DND-41 (cell line): ENCODE measurements at regions not wholly inside any gene's neighbourhood (a gene's known extent, or its start where the extent isn't known, plus 50 kb on each side); places are given as distances from the start of the nearest gene placed in this dataset.

Experiments used
- ATAC-seq: fragments of 200-7000 bp; cut with Tn5 transposase; 3 replicates; pipeline ENCODE4 v1.9.1; 2021; ENCODE audit warnings: low read depth; ENCODE audit not compliant: insufficient read depth
- DNase-seq: peaks from one replicate; pipeline ENCODE4 v3.0.0-alpha.2; 2020
- H2AFZ ChIP-seq: 2 replicates; pipeline ENCODE4 v1.6.0; 2012; ENCODE audit warnings: low read depth, low read length
- H3K27ac ChIP-seq: 2 replicates; pipeline ENCODE4 v1.5.1; 2012; ENCODE audit warnings: low read length, inconsistent platforms
- H3K27me3 ChIP-seq: fragments of 200-600 bp; sonication (generic); 2 replicates; pipeline ENCODE4 v1.6.0; 2012; ENCODE audit warnings: low read length, mild to moderate bottlenecking, inconsistent platforms; ENCODE audit not compliant: insufficient read depth, poor library complexity
- H3K36me3 ChIP-seq: 2 replicates; pipeline ENCODE4 v1.5.1; 2012; ENCODE audit warnings: low read length, inconsistent platforms; ENCODE audit not compliant: insufficient read depth
- H3K4me1 ChIP-seq: 2 replicates; pipeline ENCODE4 v1.5.1; 2012; ENCODE audit warnings: mild to moderate bottlenecking, low read length; ENCODE audit not compliant: insufficient read depth
- H3K4me2 ChIP-seq: 2 replicates; pipeline ENCODE4 v1.6.0; 2012; ENCODE audit warnings: mild to moderate bottlenecking, moderate library complexity, low read length, inconsistent platforms; ENCODE audit not compliant: insufficient read depth
- H3K4me3 ChIP-seq, 2 experiments: fragments of 200-600 bp in 1 of 2; shearing (Covaris generic) in 1 of 2; 2 replicates each; pipeline ENCODE4 v1.5.1; 2012 to 2016; ENCODE audit warnings: inconsistent platforms in 2 of 2, low read length in 2 of 2, mild to moderate bottlenecking in 2 of 2, low read depth in 1 of 2, moderate library complexity in 1 of 2
- H3K79me2 ChIP-seq: 2 replicates; pipeline ENCODE4 v1.6.0; 2012; ENCODE audit warnings: low read length, inconsistent platforms; ENCODE audit not compliant: insufficient read depth
- H3K9ac ChIP-seq: 2 replicates; pipeline ENCODE4 v1.6.0; 2012; ENCODE audit warnings: low read depth, mild to moderate bottlenecking, inconsistent platforms, low read length, moderate library complexity
- H3K9me3 ChIP-seq: 2 replicates; pipeline ENCODE4 v1.5.1; 2012; ENCODE audit warnings: low read length, moderate library complexity, mild to moderate bottlenecking, inconsistent platforms; ENCODE audit not compliant: insufficient read depth, severe bottlenecking
- H4K20me1 ChIP-seq: 2 replicates; pipeline ENCODE4 v1.6.0; 2012; ENCODE audit warnings: low read length; ENCODE audit not compliant: insufficient read depth
- EZH2 ChIP-seq: IDR thresholded peaks from 3 replicates; pipeline ENCODE4 v1.6.1; 2012; ENCODE audit warnings: borderline replicate concordance, low read depth, mild to moderate bottlenecking, moderate library complexity, low read length, inconsistent platforms; ENCODE audit not compliant: severe bottlenecking
- TF ChIP-seq, protein P1 (sequence below): IDR thresholded peaks from 2 replicates; pipeline ENCODE4 v1.5.1; 2012; ENCODE audit warnings: borderline replicate concordance, low read length, moderate library complexity, mild to moderate bottlenecking; ENCODE audit not compliant: poor library complexity, severe bottlenecking; ENCODE audit errors: extremely low read depth

DNA sequence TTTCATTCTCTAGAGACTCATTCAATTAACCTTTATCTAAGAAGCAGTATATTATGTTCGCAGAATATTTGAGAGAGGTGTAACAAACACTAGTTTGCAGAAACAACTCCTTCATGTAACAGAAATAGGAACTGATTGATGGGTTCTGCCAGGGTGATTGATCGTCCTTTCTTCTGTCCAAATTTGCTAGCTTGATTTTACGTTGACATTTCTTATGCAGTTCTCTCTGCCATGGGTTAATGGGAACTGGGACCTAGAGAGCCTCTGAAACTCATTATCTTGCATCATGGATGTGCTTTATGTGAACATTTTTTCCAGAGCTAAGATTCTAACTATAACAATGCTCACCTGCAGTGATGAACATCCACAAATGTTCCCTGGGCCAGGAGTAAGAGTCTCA, 107.0 kb downstream of the SLC24A2 start:
- H4K20me1 ChIP-seq, result no peaks in the 10 kb centered on the region
- ATAC-seq, result no peak

DNA sequence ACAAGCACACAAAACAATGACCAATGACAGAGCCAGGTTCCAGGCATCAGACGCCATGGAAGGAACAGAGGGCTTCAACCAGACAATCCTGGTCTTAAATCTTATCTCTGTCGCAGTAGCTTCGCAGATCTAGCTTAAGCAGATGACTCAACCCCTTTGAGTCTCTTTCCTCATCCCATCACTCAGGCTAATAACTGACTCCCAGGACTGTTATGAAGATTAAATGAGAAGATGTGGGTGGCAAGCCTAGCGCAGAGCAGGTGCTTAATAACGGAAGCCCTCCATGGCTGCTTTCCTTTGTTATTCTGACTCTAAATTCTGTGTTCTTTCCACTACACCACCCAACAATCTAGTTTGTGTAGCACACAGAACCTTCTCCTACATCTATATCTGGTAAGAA, 110.9 kb downstream of the SLC24A2 start:
- H3K9me3 ChIP-seq, result no peaks in the 10 kb centered on the region
- no peak for DNase-seq
- TF ChIP-seq, protein P1, sequence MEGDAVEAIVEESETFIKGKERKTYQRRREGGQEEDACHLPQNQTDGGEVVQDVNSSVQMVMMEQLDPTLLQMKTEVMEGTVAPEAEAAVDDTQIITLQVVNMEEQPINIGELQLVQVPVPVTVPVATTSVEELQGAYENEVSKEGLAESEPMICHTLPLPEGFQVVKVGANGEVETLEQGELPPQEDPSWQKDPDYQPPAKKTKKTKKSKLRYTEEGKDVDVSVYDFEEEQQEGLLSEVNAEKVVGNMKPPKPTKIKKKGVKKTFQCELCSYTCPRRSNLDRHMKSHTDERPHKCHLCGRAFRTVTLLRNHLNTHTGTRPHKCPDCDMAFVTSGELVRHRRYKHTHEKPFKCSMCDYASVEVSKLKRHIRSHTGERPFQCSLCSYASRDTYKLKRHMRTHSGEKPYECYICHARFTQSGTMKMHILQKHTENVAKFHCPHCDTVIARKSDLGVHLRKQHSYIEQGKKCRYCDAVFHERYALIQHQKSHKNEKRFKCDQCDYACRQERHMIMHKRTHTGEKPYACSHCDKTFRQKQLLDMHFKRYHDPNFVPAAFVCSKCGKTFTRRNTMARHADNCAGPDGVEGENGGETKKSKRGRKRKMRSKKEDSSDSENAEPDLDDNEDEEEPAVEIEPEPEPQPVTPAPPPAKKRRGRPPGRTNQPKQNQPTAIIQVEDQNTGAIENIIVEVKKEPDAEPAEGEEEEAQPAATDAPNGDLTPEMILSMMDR, result no peak
- no peak for TF ChIP-seq EZH2
- H2AFZ ChIP-seq, result no peak overlapping the region
- no peak overlapping the region for H3K9ac ChIP-seq
- no peaks in the 10 kb centered on the region for H3K36me3 ChIP-seq
- no peaks in the 10 kb centered on the region for H3K27me3 ChIP-seq
- no peak overlapping the region for H3K4me3 ChIP-seq
- H3K79me2 ChIP-seq, result no peaks in the 10 kb centered on the region
- no peak for ATAC-seq
- H3K4me1 ChIP-seq, result no peaks in the 10 kb centered on the region
- no peak overlapping the region for H3K4me2 ChIP-seq
- no peaks in the 10 kb centered on the region for H4K20me1 ChIP-seq
- no peak overlapping the region for H3K27ac ChIP-seq

More for the DNA sequence above, 107.0 kb downstream of the SLC24A2 start:
- Histone ChIP-seq H3K36me3 (no peaks in the 10 kb centered on the region), H2AFZ (no peak overlapping the region), H3K4me1 (no peaks in the 10 kb centered on the region), H3K9me3 (peaks cover 5% of the 10 kb centered on the region), H3K27me3 (no peaks in the 10 kb centered on the region), H3K27ac (no peak overlapping the region), H3K4me2 (no peak overlapping the region), H3K79me2 (no peaks in the 10 kb centered on the region), H3K9ac (no peak overlapping the region), H3K4me3 (no peak overlapping the region)
- DNase-seq, result no peak
- no peak for TF ChIP-seq EZH2
- TF ChIP-seq, protein P1, result no peak

DNA sequence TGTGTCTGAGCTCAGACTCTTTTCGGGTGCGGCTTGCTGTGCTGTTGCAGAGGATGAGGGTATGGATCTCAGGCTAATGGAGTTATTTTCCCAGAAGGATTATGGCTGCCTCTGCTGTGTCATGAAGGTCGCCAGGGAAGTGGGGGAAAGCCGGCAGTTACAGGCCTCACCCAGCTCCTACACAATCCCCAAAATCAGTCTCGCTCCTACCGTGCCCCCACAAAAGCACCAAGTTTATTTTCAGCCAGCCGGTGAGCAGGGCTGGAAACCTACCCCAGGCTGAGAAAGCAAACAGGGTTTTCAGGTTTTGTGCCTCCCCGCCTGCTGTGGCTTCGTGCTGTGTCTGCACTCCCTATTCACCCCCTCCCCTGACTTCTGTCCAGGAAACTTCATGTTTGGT, 113.3 kb downstream of the SLC24A2 start:
- Histone ChIP-seq H3K27ac (no peak overlapping the region), H2AFZ (no peak overlapping the region), H3K79me2 (no peaks in the 10 kb centered on the region), H3K4me3 (no peak overlapping the region), H3K27me3 (no peaks in the 10 kb centered on the region), H3K9ac (no peak overlapping the region), H3K36me3 (no peaks in the 10 kb centered on the region), H3K4me1 (no peaks in the 10 kb centered on the region), H4K20me1 (no peaks in the 10 kb centered on the region), H3K4me2 (no peak overlapping the region), H3K9me3 (no peaks in the 10 kb centered on the region)
- ATAC-seq (no peak), DNase-seq (no peak)
- TF ChIP-seq EZH2, result no peak
- TF ChIP-seq, protein P1, result no peak

DNA sequence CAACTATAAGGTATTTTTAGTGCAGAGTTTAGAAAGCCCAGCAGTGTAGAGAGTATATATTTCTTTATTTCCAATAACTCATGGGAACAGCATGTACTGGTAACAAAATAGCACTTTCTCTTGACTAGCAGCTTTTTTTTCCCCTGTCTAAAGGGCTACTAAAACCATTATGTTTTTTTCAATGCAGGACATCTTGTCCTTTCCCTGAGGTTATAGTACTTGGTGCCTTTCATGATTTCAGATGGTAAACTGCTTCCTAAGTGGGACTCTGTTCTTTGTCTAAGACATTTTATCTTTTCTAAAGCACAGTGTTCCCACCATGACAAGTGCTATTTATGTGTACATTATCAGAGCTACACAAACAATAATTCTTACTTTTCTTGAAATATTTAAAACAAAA, 122.3 kb downstream of the SLC24A2 start:
- Histone ChIP-seq H3K79me2 (no peaks in the 10 kb centered on the region), H3K4me3 (no peak overlapping the region), H3K36me3 (no peaks in the 10 kb centered on the region), H3K9ac (no peak overlapping the region), H3K4me2 (no peak overlapping the region), H3K27me3 (no peaks in the 10 kb centered on the region), H3K9me3 (no peaks in the 10 kb centered on the region), H4K20me1 (no peaks in the 10 kb centered on the region), H2AFZ (no peak overlapping the region), H3K4me1 (no peaks in the 10 kb centered on the region), H3K27ac (no peak overlapping the region)
- DNase-seq (no peak), ATAC-seq (no peak)
- TF ChIP-seq, protein P1, result no peak
- TF ChIP-seq EZH2, result no peak
